Hepatocyte (in vitro differentiated cells): ENCODE measurements at regions not wholly inside any gene's neighbourhood (a gene's known extent, or its start where the extent isn't known, plus 50 kb on each side); places are given as distances from the start of the nearest gene placed in this dataset.

Experiments
- DNase-seq: peaks from one replicate; pipeline ENCODE4 v3.0.0-alpha.2; 2016; ENCODE audit warnings: low spot score
- H2AFZ ChIP-seq: fragments of 200-600 bp; sonication (generic); 2 replicates; pipeline ENCODE4 v1.6.0; 2016; ENCODE audit warnings: antibody characterized with exemption, mild to moderate bottlenecking
- H3K27ac ChIP-seq: fragments of 200-600 bp; sonication (generic); 2 replicates; pipeline ENCODE4 v1.5.1; 2016; ENCODE audit warnings: mild to moderate bottlenecking
- H3K27me3 ChIP-seq: fragments of 200-600 bp; sonication (generic); 2 replicates; pipeline ENCODE4 v1.6.1; 2016
- H3K36me3 ChIP-seq: fragments of 200-600 bp; sonication (generic); replicated peaks from 2 replicates; pipeline ENCODE4 v1.5.1; 2016; ENCODE audit warnings: low read depth; ENCODE audit not compliant: insufficient read depth
- H3K4me1 ChIP-seq: fragments of 200-600 bp; sonication (generic); 2 replicates; pipeline ENCODE4 v1.5.1; 2016; ENCODE audit warnings: mild to moderate bottlenecking, moderate library complexity; ENCODE audit not compliant: insufficient read depth
- H3K4me2 ChIP-seq: fragments of 200-600 bp; sonication (generic); 2 replicates; pipeline ENCODE4 v1.6.0; 2016
- H3K4me3 ChIP-seq: fragments of 200-600 bp; sonication (generic); 2 replicates; pipeline ENCODE4 v1.5.1; 2016; ENCODE audit warnings: mild to moderate bottlenecking
- H3K79me2 ChIP-seq: fragments of 200-600 bp; sonication (generic); 2 replicates; pipeline ENCODE4 v1.6.0; 2017; ENCODE audit warnings: mild to moderate bottlenecking
- H3K9me2 ChIP-seq: fragments of 200-600 bp; sonication (generic); replicated peaks from 2 replicates; pipeline ENCODE4 v1.6.0; 2017; ENCODE audit warnings: mild to moderate bottlenecking; ENCODE audit not compliant: insufficient read depth
- H3K9me3 ChIP-seq: fragments of 200-600 bp; sonication (generic); 2 replicates; pipeline ENCODE4 v1.5.1; 2016; ENCODE audit warnings: low read depth, mild to moderate bottlenecking
- H4K20me1 ChIP-seq: fragments of 200-600 bp; sonication (generic); 2 replicates; pipeline ENCODE4 v1.6.0; 2016; ENCODE audit warnings: mild to moderate bottlenecking; ENCODE audit not compliant: insufficient read depth, poor library complexity, severe bottlenecking
- CTCF ChIP-seq: fragments of 200-600 bp; sonication (generic); IDR thresholded peaks from 2 replicates; pipeline ENCODE4 v1.5.1; 2016; ENCODE audit warnings: antibody characterized with exemption, mild to moderate bottlenecking; ENCODE audit not compliant: poor library complexity
- EZH2 ChIP-seq: fragments of 200-600 bp; sonication (generic); IDR thresholded peaks from 2 replicates; pipeline ENCODE4 v1.6.1; 2016; ENCODE audit warnings: antibody characterized with exemption, mild to moderate bottlenecking, borderline replicate concordance
- EZH2phosphoT487 ChIP-seq: fragments of 200-600 bp; sonication (generic); IDR thresholded peaks from one replicate; pipeline ENCODE4 v1.6.1; 2018; ENCODE audit warnings: antibody characterized with exemption, mild to moderate bottlenecking, low read depth, moderate library complexity; ENCODE audit not compliant: unreplicated experiment, severe bottlenecking
- WGBS: methylation state at CpG from one replicate; pipeline ENCODE4 v1.1.6; 2016; ENCODE audit warnings: low lambda C conversion rate; ENCODE audit errors: missing lambda C conversion rate; 5-methylcytosine and 5-hydroxymethylcytosine counted together

GRCh38 chr10:78716043-78716660 lies 352.6 kb upstream of the ZMIZ1 start:
- Histone ChIP-seq H3K36me3 (no peaks in the 10 kb centered on the region), H3K4me1 (no peaks in the 10 kb centered on the region), H3K79me2 (no peaks in the 10 kb centered on the region), H3K9me3 (no peaks in the 10 kb centered on the region), H3K27ac (no peak overlapping the region), H3K4me3 (no peak overlapping the region), H3K27me3 (no peaks in the 10 kb centered on the region), H2AFZ (no peak overlapping the region), H3K4me2 (no peak overlapping the region), H3K9me2 (no peaks in the 10 kb centered on the region), H4K20me1 (no peaks in the 10 kb centered on the region)
- no peak for DNase-seq
- TF ChIP-seq CTCF = no peak
- no peak for TF ChIP-seq EZH2phosphoT487
- TF ChIP-seq EZH2 = no peak
- 94% methylated on average over 6 of the region's 6 CpGs for WGBS

- Histone ChIP-seq H3K36me3 (no peaks in the 10 kb centered on the region), H3K4me2 (no peak overlapping the region), H3K79me2 (no peaks in the 10 kb centered on the region), H2AFZ (no peak overlapping the region), H3K4me1 (no peaks in the 10 kb centered on the region), H4K20me1 (no peaks in the 10 kb centered on the region), H3K27me3 (no peaks in the 10 kb centered on the region), H3K9me2 (no peaks in the 10 kb centered on the region), H3K4me3 (no peak overlapping the region), H3K27ac (no peak overlapping the region), H3K9me3 (no peaks in the 10 kb centered on the region)
- DNase-seq = no peak
- WGBS = 88% methylated on average over 5 of the region's 5 CpGs
- TF ChIP-seq EZH2phosphoT487 = no peak
- no peak for TF ChIP-seq EZH2
- no peak for TF ChIP-seq CTCF
These were observed 351.6 kb upstream of the ZMIZ1 start for GRCh38 chr10:78717200-78717599.

GRCh38 chr10:78718032-78718572 lies 350.7 kb upstream of the ZMIZ1 start:
- H3K4me1 ChIP-seq = no peaks in the 10 kb centered on the region
- H4K20me1 ChIP-seq = no peaks in the 10 kb centered on the region
- no peaks in the 10 kb centered on the region for H3K79me2 ChIP-seq
- DNase-seq = no peak
- H3K9me3 ChIP-seq = no peaks in the 10 kb centered on the region
- 75% methylated on average over 2 of the region's 2 CpGs for WGBS
- no peaks in the 10 kb centered on the region for H3K36me3 ChIP-seq
- no peaks in the 10 kb centered on the region for H3K27me3 ChIP-seq
- TF ChIP-seq EZH2phosphoT487 = no peak
- no peak for TF ChIP-seq CTCF
- TF ChIP-seq EZH2 = no peak
- H3K4me2 ChIP-seq = no peak overlapping the region
- no peak overlapping the region for H2AFZ ChIP-seq
- no peaks in the 10 kb centered on the region for H3K9me2 ChIP-seq
- peak overlapping the region; percentile 35 for H3K27ac ChIP-seq
- H3K4me3 ChIP-seq = no peak overlapping the region
